ENCODE measurements at regions not wholly inside any gene's neighbourhood (a gene's known extent, or its start where the extent isn't known, plus 50 kb on each side); places are given as distances from the start of the nearest gene placed in this dataset.

DNA sequence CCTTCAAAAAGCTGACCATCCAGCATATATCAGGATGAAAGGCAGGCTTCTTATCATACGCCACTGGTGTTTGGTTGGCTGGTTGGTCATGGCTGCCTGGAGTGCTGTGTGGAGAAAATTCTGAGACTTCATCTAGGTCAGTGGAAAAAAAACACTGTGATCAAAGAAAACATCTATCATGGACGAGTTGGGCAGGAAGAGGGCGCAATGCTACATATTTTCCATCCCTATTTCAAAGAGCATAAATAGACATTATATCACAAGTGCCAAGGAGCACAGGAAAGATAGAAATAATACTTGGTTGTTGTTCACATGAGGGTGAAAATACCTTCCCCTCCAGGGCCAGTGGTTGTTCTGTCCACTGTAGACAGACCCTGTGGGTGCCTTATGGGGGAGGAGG is 128.4 kb upstream of the PLPP4 start:
- Histone ChIP-seq H3K36me3 (ENCODE audit: control insufficient read depth, insufficient read depth, low read length) (no peaks in the 10 kb centered on the region), H3K9ac (ENCODE audit: extremely low read depth, low read length, poor library complexity, severe bottlenecking) (no peak overlapping the region), H3K4me1 (ENCODE audit: control insufficient read depth, insufficient read depth, low read length) (no peaks in the 10 kb centered on the region), H3K4me3 (ENCODE audit: low read length) (no peak overlapping the region), H3K27me3 (ENCODE audit: control insufficient read depth, insufficient read depth, low read length, poor library complexity, severe bottlenecking) (no peaks in the 10 kb centered on the region), H3K27ac (ENCODE audit: low read depth, low read length) (no peak overlapping the region), H3K9me3 (ENCODE audit: control insufficient read depth, low read length) (peaks cover 9% of the 10 kb centered on the region)
- TF ChIP-seq, protein P1, sequence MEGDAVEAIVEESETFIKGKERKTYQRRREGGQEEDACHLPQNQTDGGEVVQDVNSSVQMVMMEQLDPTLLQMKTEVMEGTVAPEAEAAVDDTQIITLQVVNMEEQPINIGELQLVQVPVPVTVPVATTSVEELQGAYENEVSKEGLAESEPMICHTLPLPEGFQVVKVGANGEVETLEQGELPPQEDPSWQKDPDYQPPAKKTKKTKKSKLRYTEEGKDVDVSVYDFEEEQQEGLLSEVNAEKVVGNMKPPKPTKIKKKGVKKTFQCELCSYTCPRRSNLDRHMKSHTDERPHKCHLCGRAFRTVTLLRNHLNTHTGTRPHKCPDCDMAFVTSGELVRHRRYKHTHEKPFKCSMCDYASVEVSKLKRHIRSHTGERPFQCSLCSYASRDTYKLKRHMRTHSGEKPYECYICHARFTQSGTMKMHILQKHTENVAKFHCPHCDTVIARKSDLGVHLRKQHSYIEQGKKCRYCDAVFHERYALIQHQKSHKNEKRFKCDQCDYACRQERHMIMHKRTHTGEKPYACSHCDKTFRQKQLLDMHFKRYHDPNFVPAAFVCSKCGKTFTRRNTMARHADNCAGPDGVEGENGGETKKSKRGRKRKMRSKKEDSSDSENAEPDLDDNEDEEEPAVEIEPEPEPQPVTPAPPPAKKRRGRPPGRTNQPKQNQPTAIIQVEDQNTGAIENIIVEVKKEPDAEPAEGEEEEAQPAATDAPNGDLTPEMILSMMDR (conservative IDR thresholded peaks at IDR 0.05), result no peak
- 93 to 100% methylated on average over 1 to 3 of the region's 3 CpGs for WGBS, 2 experiments (ENCODE audit: insufficient coverage in 1 of 2, insufficient read length in 1 of 2)
- Mint-ChIP-seq H3K36me3 (ENCODE audit: low read depth) (no peaks in the 10 kb centered on the region), H3K4me3 (no peak overlapping the region), H3K4me1 (no peaks in the 10 kb centered on the region), H3K27ac (no peak overlapping the region), H3K9me3 (peaks cover 3% of the 10 kb centered on the region), H3K27me3 (ENCODE audit: insufficient read depth) (no peaks in the 10 kb centered on the region)
- no peak for DNase-seq

DNA sequence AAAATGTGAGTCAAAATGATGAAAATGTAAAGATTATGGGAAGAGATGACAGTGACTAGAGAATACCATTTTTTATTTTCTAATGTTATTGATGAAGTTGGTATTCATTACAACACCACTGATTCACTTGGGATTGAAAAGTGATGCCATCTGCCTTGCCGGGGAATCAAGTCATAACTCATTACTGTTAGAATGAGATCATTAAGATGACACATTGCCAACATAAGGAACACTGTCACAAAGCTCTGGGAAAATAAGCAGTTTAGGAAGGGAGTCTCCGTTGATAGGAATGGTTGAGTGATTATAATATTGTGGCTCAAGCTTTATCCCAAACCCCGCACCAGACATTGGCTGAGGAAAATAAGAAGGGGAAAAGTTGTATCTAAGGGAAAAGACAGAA is 121.5 kb upstream of the PLPP4 start:
- no peaks in the 10 kb centered on the region for H3K27me3 Mint-ChIP-seq (ENCODE audit: insufficient read depth)

DNA sequence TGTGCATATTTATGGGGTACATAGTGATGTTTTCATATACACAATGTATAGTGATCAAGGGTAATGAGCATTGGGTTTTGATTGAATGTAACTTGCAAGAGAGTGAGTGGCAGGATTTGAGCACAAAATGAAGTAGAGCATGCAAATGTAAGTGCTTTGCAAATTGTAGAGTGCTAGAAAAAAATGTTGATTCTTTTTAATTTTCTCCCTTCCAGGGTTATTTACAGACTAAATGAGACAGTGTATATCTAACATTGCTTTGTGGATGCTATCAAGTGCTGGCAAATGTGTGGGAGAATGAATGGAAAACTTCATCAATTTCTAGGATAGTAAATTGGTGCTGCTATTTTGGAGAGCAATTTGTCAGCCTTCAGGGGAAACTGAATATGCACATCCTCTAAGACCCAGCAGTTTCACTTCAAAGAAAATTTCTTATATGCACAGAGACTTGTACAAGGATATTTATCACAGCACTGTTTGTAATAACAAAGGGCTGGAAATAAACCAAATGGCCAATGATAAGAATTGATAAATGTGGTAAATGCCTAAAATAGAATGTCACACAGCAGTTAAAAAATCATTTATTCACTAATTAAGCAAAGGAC is 120.6 kb upstream of the PLPP4 start:
- no peaks in the 10 kb centered on the region for H3K36me3 Mint-ChIP-seq (ENCODE audit: low read depth)
- H3K9ac ChIP-seq (ENCODE audit: extremely low read depth, low read length, poor library complexity, severe bottlenecking), result no peak overlapping the region
- peaks cover 3% of the 10 kb centered on the region for H3K9me3 Mint-ChIP-seq
- H3K4me3 ChIP-seq (ENCODE audit: low read length), result no peak overlapping the region
- no peaks in the 10 kb centered on the region for H3K36me3 ChIP-seq (ENCODE audit: control insufficient read depth, insufficient read depth, low read length)
- no peak overlapping the region for H3K27ac ChIP-seq (ENCODE audit: low read depth, low read length)
- H3K27me3 Mint-ChIP-seq (ENCODE audit: insufficient read depth), result no peaks in the 10 kb centered on the region
- DNase-seq, result no peak
- no peaks in the 10 kb centered on the region for H3K4me1 Mint-ChIP-seq
- H3K27me3 ChIP-seq (ENCODE audit: control insufficient read depth, insufficient read depth, low read length, poor library complexity, severe bottlenecking), result no peaks in the 10 kb centered on the region
- no peak overlapping the region for H3K4me3 Mint-ChIP-seq
- no peaks in the 10 kb centered on the region for H3K4me1 ChIP-seq (ENCODE audit: control insufficient read depth, insufficient read depth, low read length)
- TF ChIP-seq, protein P1 (conservative IDR thresholded peaks at IDR 0.05), result no peak
- H3K9me3 ChIP-seq (ENCODE audit: control insufficient read depth, low read length), result peaks cover 6% of the 10 kb centered on the region
- H3K27ac Mint-ChIP-seq, result no peak overlapping the region

More for the DNA sequence above, 121.5 kb upstream of the PLPP4 start:
- no peaks in the 10 kb centered on the region for H3K4me1 Mint-ChIP-seq
- H3K4me3 Mint-ChIP-seq, result no peak overlapping the region
- TF ChIP-seq, protein P1 (conservative IDR thresholded peaks at IDR 0.05), result no peak
- H3K36me3 Mint-ChIP-seq (ENCODE audit: low read depth), result no peaks in the 10 kb centered on the region
- H3K9me3 ChIP-seq (ENCODE audit: control insufficient read depth, low read length), result peaks cover 6% of the 10 kb centered on the region
- WGBS, 2 experiments (ENCODE audit: insufficient coverage in 1 of 2, insufficient read length in 1 of 2), result 86 to 96% methylated on average over 2 to 3 of the region's 3 CpGs
- no peaks in the 10 kb centered on the region for H3K27me3 ChIP-seq (ENCODE audit: control insufficient read depth, insufficient read depth, low read length, poor library complexity, severe bottlenecking)
- no peak overlapping the region for H3K27ac Mint-ChIP-seq
- H3K27ac ChIP-seq (ENCODE audit: low read depth, low read length), result no peak overlapping the region
- H3K9ac ChIP-seq (ENCODE audit: extremely low read depth, low read length, poor library complexity, severe bottlenecking), result no peak overlapping the region
- peaks cover 3% of the 10 kb centered on the region for H3K9me3 Mint-ChIP-seq
- H3K36me3 ChIP-seq (ENCODE audit: control insufficient read depth, insufficient read depth, low read length), result no peaks in the 10 kb centered on the region
- no peaks in the 10 kb centered on the region for H3K4me1 ChIP-seq (ENCODE audit: control insufficient read depth, insufficient read depth, low read length)
- no peak for DNase-seq
- no peak overlapping the region for H3K4me3 ChIP-seq (ENCODE audit: low read length)
